ENCODE measurements at regions not wholly inside any gene's neighbourhood (a gene's known extent, or its start where the extent isn't known, plus 50 kb on each side); places are given as distances from the start of the nearest gene placed in this dataset.

DNA sequence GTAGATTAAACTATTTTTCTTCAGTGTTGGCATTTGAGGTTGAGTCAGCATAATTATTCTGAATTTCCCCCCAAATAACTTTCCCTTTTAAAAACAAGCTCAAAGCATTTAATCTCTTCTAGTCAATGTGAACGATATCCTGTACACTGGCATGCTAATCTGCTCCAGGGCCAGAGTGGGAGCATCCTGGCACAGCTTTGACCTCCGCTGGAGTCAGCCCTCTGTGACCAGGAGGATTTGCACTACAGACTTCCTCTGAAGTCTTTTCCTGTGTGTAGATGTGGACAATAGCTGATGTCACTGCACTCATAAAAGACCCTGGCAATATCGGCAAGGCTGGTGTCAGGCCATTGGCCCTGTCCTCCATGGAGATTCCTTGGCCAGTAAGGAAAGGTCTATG is 340.2 kb downstream of the CDC14C start:
- no peak for DNase-seq
- H3K9me3 ChIP-seq = no peaks in the 10 kb centered on the region
- no peaks in the 10 kb centered on the region for H3K27me3 ChIP-seq
- H3K27ac ChIP-seq = no peak overlapping the region
- no peaks in the 10 kb centered on the region for H3K4me1 ChIP-seq
- no peaks in the 10 kb centered on the region for H3K36me3 ChIP-seq
- no peak overlapping the region for H3K4me3 ChIP-seq
- no peak for TF ChIP-seq POLR2A (IDR thresholded peaks at IDR 0.05)
- TF ChIP-seq CTCF (IDR thresholded peaks at IDR 0.05) = no peak

DNA sequence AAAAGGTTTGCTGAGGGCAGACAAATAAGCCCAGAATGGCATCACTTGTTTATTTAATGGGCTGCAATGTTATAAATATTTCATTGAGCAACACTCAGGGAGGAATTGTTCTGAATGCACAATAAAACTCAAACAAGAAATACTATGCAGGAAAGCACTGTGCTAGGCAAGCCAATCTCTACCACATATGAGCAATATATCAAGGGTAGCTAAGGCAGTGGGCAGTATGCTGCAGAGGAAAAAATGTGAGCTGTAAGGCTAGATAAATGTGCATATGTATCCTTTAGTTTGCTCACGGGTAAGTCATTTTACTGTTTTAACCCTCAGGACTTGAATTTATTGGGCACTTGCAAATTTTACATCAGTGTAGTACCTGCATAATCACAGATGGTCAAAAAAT is 349.6 kb downstream of the CDC14C start:
- no peak overlapping the region for H3K27ac ChIP-seq
- DNase-seq = no peak
- no peaks in the 10 kb centered on the region for H3K9me3 ChIP-seq
- TF ChIP-seq CTCF (IDR thresholded peaks at IDR 0.05) (no peak), POLR2A (IDR thresholded peaks at IDR 0.05) (no peak)
- H3K36me3 ChIP-seq = no peaks in the 10 kb centered on the region
- H3K4me3 ChIP-seq = no peak overlapping the region
- H3K4me1 ChIP-seq = no peaks in the 10 kb centered on the region
- no peaks in the 10 kb centered on the region for H3K27me3 ChIP-seq

DNA sequence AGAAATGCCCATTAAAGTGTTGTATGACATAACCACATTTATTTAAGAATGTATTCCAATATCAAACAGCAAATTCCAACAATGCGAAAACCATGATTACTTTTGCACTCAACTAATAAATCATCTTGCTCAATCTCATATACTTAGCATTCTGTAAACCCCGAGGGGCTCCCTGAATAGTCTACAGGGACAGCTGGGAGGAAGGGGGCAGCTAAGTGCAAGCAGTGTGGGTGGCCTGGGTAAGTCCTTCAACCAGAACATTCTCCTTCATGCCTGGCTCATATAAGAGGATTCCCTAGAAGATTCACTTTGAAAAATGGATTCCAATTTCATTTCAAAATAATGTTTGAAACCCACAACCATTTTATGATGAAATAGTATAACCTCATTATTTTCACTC is 355.5 kb downstream of the CDC14C start:
- no peaks in the 10 kb centered on the region for H3K9me3 ChIP-seq
- H3K27ac ChIP-seq = no peak overlapping the region
- no peak for DNase-seq
- H3K4me1 ChIP-seq = no peaks in the 10 kb centered on the region
- H3K27me3 ChIP-seq = no peaks in the 10 kb centered on the region
- no peak overlapping the region for H3K4me3 ChIP-seq
- no peaks in the 10 kb centered on the region for H3K36me3 ChIP-seq
- TF ChIP-seq POLR2A (IDR thresholded peaks at IDR 0.05) = no peak
- no peak for TF ChIP-seq CTCF (IDR thresholded peaks at IDR 0.05)

GRCh38 chr7:49287653-49288052 is 363.3 kb downstream of the CDC14C start:
- Histone ChIP-seq H3K27ac (no peak overlapping the region), H3K27me3 (no peaks in the 10 kb centered on the region), H3K4me3 (no peak overlapping the region), H3K9me3 (no peaks in the 10 kb centered on the region), H3K36me3 (no peaks in the 10 kb centered on the region), H3K4me1 (no peaks in the 10 kb centered on the region)
- DNase-seq = no peak
- no peak for TF ChIP-seq CTCF (IDR thresholded peaks at IDR 0.05)
- no peak for TF ChIP-seq POLR2A (IDR thresholded peaks at IDR 0.05)

GRCh38 chr7:49294611-49295010 is 370.3 kb downstream of the CDC14C start:
- no peaks in the 10 kb centered on the region for H3K36me3 ChIP-seq

More at GRCh38 chr7:49294611-49295010, 370.3 kb downstream of the CDC14C start:
- no peak for DNase-seq
- Histone ChIP-seq H3K27me3 (no peaks in the 10 kb centered on the region), H3K27ac (no peak overlapping the region), H3K4me3 (no peak overlapping the region), H3K4me1 (no peaks in the 10 kb centered on the region), H3K9me3 (no peaks in the 10 kb centered on the region)
- TF ChIP-seq POLR2A (IDR thresholded peaks at IDR 0.05) (no peak), CTCF (IDR thresholded peaks at IDR 0.05) (no peak)
